ENCODE measurements at regions not wholly inside any gene's neighbourhood (a gene's known extent, or its start where the extent isn't known, plus 50 kb on each side); places are given as distances from the start of the nearest gene placed in this dataset.

GRCh38 chr12:126362493-126362892 lies 1297.3 kb downstream of the AACS start:
- CTCF ChIA-PET: no interaction called here
- POLR2A ChIA-PET: no interaction called here
- DNase-seq: no peak
- Histone ChIP-seq H3K4me3 (ENCODE audit: control insufficient read depth in 1 of 7, extremely low read depth in 1 of 7, insufficient read depth in 4 of 7, low read depth in 2 of 7, low read length in 6 of 7) (no peak overlapping the region), H3K27me3 (replicated peaks in 2 of 5; ENCODE audit: control insufficient read depth in 4 of 5, insufficient read depth in 5 of 5, low read length in 4 of 5) (no peaks in the 10 kb centered on the region), H3K36me3 (ENCODE audit: control insufficient read depth in 4 of 4, insufficient read depth in 4 of 4, low read length in 3 of 4) (no peaks in the 10 kb centered on the region), H3K27ac (ENCODE audit: insufficient read depth in 1 of 2, low read depth in 1 of 2, low read length in 2 of 2, poor library complexity in 1 of 2, severe bottlenecking in 2 of 2) (no peak overlapping the region), H3K9me3 (ENCODE audit: control extremely low read depth in 1 of 5, control insufficient read depth in 4 of 5, insufficient read depth in 2 of 5, low read depth in 1 of 5, low read length in 4 of 5) (peaks cover 0 to 3% (median 0%) of the 10 kb centered on the region in 5 experiments), H3K4me1 (ENCODE audit: control extremely low read depth in 1 of 4, control insufficient read depth in 4 of 4, insufficient read depth in 4 of 4, low read length in 3 of 4) (no peaks in the 10 kb centered on the region)
- 85% methylated on average over 4 of the region's 5 CpGs for WGBS (ENCODE audit: insufficient coverage)

- CTCF ChIA-PET: no interaction called here
- POLR2A ChIA-PET: no interaction called here
- 88% methylated on average over 6 of the region's 9 CpGs for WGBS (ENCODE audit: insufficient coverage)
- Histone ChIP-seq H3K4me3 (ENCODE audit: control insufficient read depth in 1 of 7, extremely low read depth in 1 of 7, insufficient read depth in 4 of 7, low read depth in 2 of 7, low read length in 6 of 7) (no peak overlapping the region), H3K4me1 (ENCODE audit: control extremely low read depth in 1 of 4, control insufficient read depth in 4 of 4, insufficient read depth in 4 of 4, low read length in 3 of 4) (no peaks in the 10 kb centered on the region), H3K27ac (ENCODE audit: insufficient read depth in 1 of 2, low read depth in 1 of 2, low read length in 2 of 2, poor library complexity in 1 of 2, severe bottlenecking in 2 of 2) (no peak overlapping the region), H3K36me3 (ENCODE audit: control insufficient read depth in 4 of 4, insufficient read depth in 4 of 4, low read length in 3 of 4) (no peaks in the 10 kb centered on the region), H3K27me3 (replicated peaks in 2 of 5; ENCODE audit: control insufficient read depth in 4 of 5, insufficient read depth in 5 of 5, low read length in 4 of 5) (no peaks in the 10 kb centered on the region), H3K9me3 (ENCODE audit: control extremely low read depth in 1 of 5, control insufficient read depth in 4 of 5, insufficient read depth in 2 of 5, low read depth in 1 of 5, low read length in 4 of 5) (peaks cover 0 to 3% (median 0%) of the 10 kb centered on the region in 5 experiments)
- DNase-seq: no peak
Observed at GRCh38 chr12:126362964-126363363, 1297.7 kb downstream of the AACS start.

GRCh38 chr12:126369487-126370463 lies 1304.5 kb downstream of the AACS start:
- no peak for DNase-seq
- Histone ChIP-seq H3K27me3 (replicated peaks in 2 of 5; ENCODE audit: control insufficient read depth in 4 of 5, insufficient read depth in 5 of 5, low read length in 4 of 5) (no peaks in the 10 kb centered on the region), H3K9me3 (ENCODE audit: control extremely low read depth in 1 of 5, control insufficient read depth in 4 of 5, insufficient read depth in 2 of 5, low read depth in 1 of 5, low read length in 4 of 5) (peaks cover 0 to 3% (median 0%) of the 10 kb centered on the region in 5 experiments), H3K4me3 (ENCODE audit: control insufficient read depth in 1 of 7, extremely low read depth in 1 of 7, insufficient read depth in 4 of 7, low read depth in 2 of 7, low read length in 6 of 7) (no peak overlapping the region), H3K36me3 (ENCODE audit: control insufficient read depth in 4 of 4, insufficient read depth in 4 of 4, low read length in 3 of 4) (no peaks in the 10 kb centered on the region), H3K27ac (ENCODE audit: insufficient read depth in 1 of 2, low read depth in 1 of 2, low read length in 2 of 2, poor library complexity in 1 of 2, severe bottlenecking in 2 of 2) (no peak overlapping the region), H3K4me1 (ENCODE audit: control extremely low read depth in 1 of 4, control insufficient read depth in 4 of 4, insufficient read depth in 4 of 4, low read length in 3 of 4) (no peaks in the 10 kb centered on the region)
- WGBS (ENCODE audit: insufficient coverage): no CpG with 5 or more reads among the region's 3 CpGs
- ChIA-PET CTCF (no interaction called here), POLR2A (no interaction called here)

GRCh38 chr12:126383506-126383905 lies 1318.3 kb downstream of the AACS start:
- no peak for DNase-seq
- H3K9me3 ChIP-seq (ENCODE audit: control extremely low read depth in 1 of 5, control insufficient read depth in 4 of 5, insufficient read depth in 2 of 5, low read depth in 1 of 5, low read length in 4 of 5): peaks cover 0 to 1% (median 0%) of the 10 kb centered on the region in 5 experiments
- no peaks in the 10 kb centered on the region for H3K27me3 ChIP-seq (replicated peaks in 2 of 5; ENCODE audit: control insufficient read depth in 4 of 5, insufficient read depth in 5 of 5, low read length in 4 of 5)
- POLR2A ChIA-PET: no interaction called here
- H3K4me3 ChIP-seq (ENCODE audit: control insufficient read depth in 1 of 7, extremely low read depth in 1 of 7, insufficient read depth in 4 of 7, low read depth in 2 of 7, low read length in 6 of 7): no peak overlapping the region
- H3K36me3 ChIP-seq (ENCODE audit: control insufficient read depth in 4 of 4, insufficient read depth in 4 of 4, low read length in 3 of 4): no peaks in the 10 kb centered on the region
- H3K4me1 ChIP-seq (ENCODE audit: control extremely low read depth in 1 of 4, control insufficient read depth in 4 of 4, insufficient read depth in 4 of 4, low read length in 3 of 4): no peaks in the 10 kb centered on the region
- H3K27ac ChIP-seq (ENCODE audit: insufficient read depth in 1 of 2, low read depth in 1 of 2, low read length in 2 of 2, poor library complexity in 1 of 2, severe bottlenecking in 2 of 2): no peak overlapping the region
- CTCF ChIA-PET: no interaction called here
- WGBS (ENCODE audit: insufficient coverage): 90% methylated on average over 1 of the region's 3 CpGs

- ChIA-PET POLR2A (no interaction called here), CTCF (no interaction called here)
- H3K27ac ChIP-seq (ENCODE audit: insufficient read depth in 1 of 2, low read depth in 1 of 2, low read length in 2 of 2, poor library complexity in 1 of 2, severe bottlenecking in 2 of 2): no peak overlapping the region
- peaks cover 0 to 1% (median 0%) of the 10 kb centered on the region in 5 experiments for H3K9me3 ChIP-seq (ENCODE audit: control extremely low read depth in 1 of 5, control insufficient read depth in 4 of 5, insufficient read depth in 2 of 5, low read depth in 1 of 5, low read length in 4 of 5)
- no peaks in the 10 kb centered on the region for H3K4me1 ChIP-seq (ENCODE audit: control extremely low read depth in 1 of 4, control insufficient read depth in 4 of 4, insufficient read depth in 4 of 4, low read length in 3 of 4)
- no peak for DNase-seq
- WGBS (ENCODE audit: insufficient coverage): 57% methylated on average over 1 of the region's 2 CpGs
- no peaks in the 10 kb centered on the region for H3K36me3 ChIP-seq (ENCODE audit: control insufficient read depth in 4 of 4, insufficient read depth in 4 of 4, low read length in 3 of 4)
- no peaks in the 10 kb centered on the region for H3K27me3 ChIP-seq (replicated peaks in 2 of 5; ENCODE audit: control insufficient read depth in 4 of 5, insufficient read depth in 5 of 5, low read length in 4 of 5)
- H3K4me3 ChIP-seq (ENCODE audit: control insufficient read depth in 1 of 7, extremely low read depth in 1 of 7, insufficient read depth in 4 of 7, low read depth in 2 of 7, low read length in 6 of 7): no peak overlapping the region
Observed at GRCh38 chr12:126384026-126384564, 1318.9 kb downstream of the AACS start.

- POLR2A ChIA-PET: no interaction called here
- Histone ChIP-seq H3K27me3 (replicated peaks in 2 of 5; ENCODE audit: control insufficient read depth in 4 of 5, insufficient read depth in 5 of 5, low read length in 4 of 5) (no peaks in the 10 kb centered on the region), H3K4me1 (ENCODE audit: control extremely low read depth in 1 of 4, control insufficient read depth in 4 of 4, insufficient read depth in 4 of 4, low read length in 3 of 4) (no peaks in the 10 kb centered on the region), H3K9me3 (ENCODE audit: control extremely low read depth in 1 of 5, control insufficient read depth in 4 of 5, insufficient read depth in 2 of 5, low read depth in 1 of 5, low read length in 4 of 5) (peaks cover 0 to 1% (median 0%) of the 10 kb centered on the region in 5 experiments), H3K27ac (ENCODE audit: insufficient read depth in 1 of 2, low read depth in 1 of 2, low read length in 2 of 2, poor library complexity in 1 of 2, severe bottlenecking in 2 of 2) (no peak overlapping the region), H3K4me3 (ENCODE audit: control insufficient read depth in 1 of 7, extremely low read depth in 1 of 7, insufficient read depth in 4 of 7, low read depth in 2 of 7, low read length in 6 of 7) (no peak overlapping the region), H3K36me3 (ENCODE audit: control insufficient read depth in 4 of 4, insufficient read depth in 4 of 4, low read length in 3 of 4) (no peaks in the 10 kb centered on the region)
- CTCF ChIA-PET: no interaction called here
- WGBS (ENCODE audit: insufficient coverage): 100% methylated on average over 3 of the region's 4 CpGs
- no peak for DNase-seq
Observed at GRCh38 chr12:126385785-126386184, 1320.5 kb downstream of the AACS start.

GRCh38 chr12:126389220-126389841 lies 1324.1 kb downstream of the AACS start:
- Histone ChIP-seq H3K9me3 (ENCODE audit: control extremely low read depth in 1 of 5, control insufficient read depth in 4 of 5, insufficient read depth in 2 of 5, low read depth in 1 of 5, low read length in 4 of 5) (no peaks in the 10 kb centered on the region), H3K27ac (ENCODE audit: insufficient read depth in 1 of 2, low read depth in 1 of 2, low read length in 2 of 2, poor library complexity in 1 of 2, severe bottlenecking in 2 of 2) (no peak overlapping the region)

More at GRCh38 chr12:126389220-126389841, 1324.1 kb downstream of the AACS start:
- no peak overlapping the region for H3K4me3 ChIP-seq (ENCODE audit: control insufficient read depth in 1 of 7, extremely low read depth in 1 of 7, insufficient read depth in 4 of 7, low read depth in 2 of 7, low read length in 6 of 7)
- no peaks in the 10 kb centered on the region for H3K27me3 ChIP-seq (replicated peaks in 2 of 5; ENCODE audit: control insufficient read depth in 4 of 5, insufficient read depth in 5 of 5, low read length in 4 of 5)
- WGBS (ENCODE audit: insufficient coverage): 86% methylated on average over 5 of the region's 9 CpGs
- no peaks in the 10 kb centered on the region for H3K4me1 ChIP-seq (ENCODE audit: control extremely low read depth in 1 of 4, control insufficient read depth in 4 of 4, insufficient read depth in 4 of 4, low read length in 3 of 4)
- no peaks in the 10 kb centered on the region for H3K36me3 ChIP-seq (ENCODE audit: control insufficient read depth in 4 of 4, insufficient read depth in 4 of 4, low read length in 3 of 4)
- POLR2A ChIA-PET: no interaction called here
- no peak for DNase-seq
- CTCF ChIA-PET: interaction anchor here (1.3 kb wide), 1 partner anchor 34 kb away, joined by 3 read pairs; no protein-coding TSS in a partner anchor

Data from common myeloid progenitor, CD34-positive (primary cell).